ENCODE measurements at regions not wholly inside any gene's neighbourhood (a gene's known extent, or its start where the extent isn't known, plus 50 kb on each side); places are given as distances from the start of the nearest gene placed in this dataset.
"Not testable (repeated sequence)": the region's sequence is repeated elsewhere in the genome, so short reads cannot be mapped to it uniquely, and the experiment has no call there.

DNA sequence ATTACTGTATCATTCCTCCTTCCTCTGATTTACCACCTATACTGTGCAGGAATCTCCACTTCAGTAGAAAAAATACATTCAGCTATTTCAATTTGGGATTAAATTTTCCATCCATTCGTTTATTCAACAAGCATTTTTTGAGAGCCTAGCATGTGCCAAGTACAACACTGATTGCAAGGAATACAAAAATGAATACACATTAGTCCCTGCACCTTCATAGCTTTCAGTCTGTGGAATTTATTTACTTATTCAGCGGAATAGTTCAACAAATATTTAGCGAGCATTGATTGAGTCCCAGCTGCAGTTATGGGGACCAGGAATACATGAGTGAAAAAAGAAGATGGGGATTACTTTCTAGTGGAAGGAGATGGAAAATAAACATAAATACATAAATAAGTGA lies 606.8 kb upstream of the TBL1XR1 start:
- no peak for DNase-seq

DNA sequence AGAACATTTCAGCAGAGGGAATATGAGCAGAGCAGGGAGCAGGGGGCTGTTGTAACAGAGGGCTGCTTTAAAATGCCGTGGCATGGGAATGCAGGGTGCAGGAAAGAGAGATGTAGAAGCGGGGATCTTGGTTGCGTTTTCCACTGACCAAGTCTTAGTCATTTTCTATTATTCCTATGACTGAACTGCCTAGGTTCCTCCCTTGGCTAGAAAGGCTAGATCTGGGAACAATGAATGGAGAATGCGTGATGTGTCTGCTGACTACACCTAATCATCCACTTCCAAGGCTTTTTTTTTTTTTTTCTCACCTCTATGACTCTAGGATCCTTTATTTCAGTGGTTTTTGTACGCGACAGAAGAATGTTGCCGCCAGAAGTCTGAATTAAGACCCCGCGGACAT lies 607.4 kb upstream of the TBL1XR1 start:
- DNase-seq = no peak

DNA sequence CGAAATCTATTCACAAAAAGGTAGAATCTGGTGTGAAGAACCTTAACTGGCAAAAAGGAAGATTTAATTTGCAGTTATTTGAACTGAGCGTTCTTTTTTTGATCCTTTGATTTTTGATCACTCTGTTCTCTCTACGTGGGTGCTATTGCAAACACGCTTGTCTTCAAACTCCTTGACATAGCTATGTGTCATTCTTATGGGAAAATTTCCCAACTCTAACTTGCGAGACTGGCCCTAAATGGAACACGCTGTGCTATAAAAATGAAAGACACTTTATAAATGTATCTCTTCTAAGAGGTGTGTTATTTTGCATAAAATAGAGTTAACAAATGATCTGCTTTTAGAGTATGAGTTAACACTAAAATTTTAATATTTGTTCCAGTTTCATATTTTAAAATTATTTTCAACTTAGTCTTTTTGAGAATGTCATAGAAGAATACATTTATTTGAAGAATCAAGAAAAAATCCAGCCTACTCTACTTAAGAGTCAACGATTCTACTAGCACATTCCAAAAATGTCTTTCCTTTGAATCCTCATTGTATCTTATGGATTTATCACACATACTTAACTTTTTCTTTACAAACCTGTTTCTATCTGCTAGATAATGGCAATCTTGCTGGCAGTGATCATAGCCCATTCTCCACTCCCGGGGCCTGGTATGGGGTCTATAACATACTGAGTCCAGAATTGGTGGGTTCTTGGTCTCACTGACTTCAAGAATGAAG lies 610.0 kb upstream of the TBL1XR1 start:
- no peak for DNase-seq

DNA sequence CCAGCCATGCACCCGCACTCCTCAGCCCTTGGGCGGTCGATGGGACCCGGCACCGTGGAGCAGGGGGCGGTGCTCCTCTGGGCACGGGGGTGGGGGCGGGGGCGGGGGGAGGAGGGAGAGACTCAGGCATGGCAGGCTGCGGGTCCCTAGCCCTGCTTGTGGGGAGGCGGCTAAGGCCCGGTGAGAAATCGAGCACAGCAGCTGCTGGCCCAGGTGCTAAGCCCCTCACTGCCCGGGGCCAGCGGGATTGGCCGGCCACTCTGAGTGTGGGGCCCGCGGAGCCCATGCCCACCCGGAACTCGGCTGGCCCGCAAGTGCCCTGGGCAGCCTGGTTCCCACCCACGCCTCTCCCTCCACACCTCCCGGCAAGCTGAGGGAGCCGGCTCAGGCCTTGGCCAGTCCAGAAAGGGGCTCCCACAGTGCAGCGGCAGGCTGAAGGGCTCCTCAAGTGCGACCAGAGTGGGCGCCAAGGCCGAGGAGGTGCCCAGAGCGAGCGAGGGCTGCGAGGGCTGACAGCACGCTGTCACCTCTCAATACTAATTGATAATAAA lies 611.7 kb upstream of the TBL1XR1 start:
- DNase-seq = not testable (repeated sequence)

DNA sequence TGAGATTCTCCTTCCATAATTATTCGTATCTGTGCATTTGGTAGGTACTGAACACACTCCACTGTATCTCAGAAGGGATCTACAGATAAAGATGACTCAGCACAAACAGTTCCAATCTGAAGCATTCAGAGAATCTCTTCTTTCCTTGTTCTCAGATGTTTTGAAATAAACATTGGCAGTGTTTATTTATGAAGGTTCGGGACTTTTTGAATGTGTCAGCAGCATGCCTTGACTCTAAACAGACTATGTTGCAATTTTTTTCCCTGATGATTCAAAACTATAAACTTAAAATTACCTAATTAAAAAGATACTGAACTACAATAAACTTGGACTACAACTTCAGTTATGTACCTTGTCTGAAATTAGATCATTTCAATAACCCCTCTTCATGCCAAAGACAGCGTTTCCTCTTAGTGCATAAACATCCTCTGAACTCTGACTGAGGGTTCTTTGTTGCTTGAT lies 612.9 kb upstream of the TBL1XR1 start:
- no peak for DNase-seq

DNA sequence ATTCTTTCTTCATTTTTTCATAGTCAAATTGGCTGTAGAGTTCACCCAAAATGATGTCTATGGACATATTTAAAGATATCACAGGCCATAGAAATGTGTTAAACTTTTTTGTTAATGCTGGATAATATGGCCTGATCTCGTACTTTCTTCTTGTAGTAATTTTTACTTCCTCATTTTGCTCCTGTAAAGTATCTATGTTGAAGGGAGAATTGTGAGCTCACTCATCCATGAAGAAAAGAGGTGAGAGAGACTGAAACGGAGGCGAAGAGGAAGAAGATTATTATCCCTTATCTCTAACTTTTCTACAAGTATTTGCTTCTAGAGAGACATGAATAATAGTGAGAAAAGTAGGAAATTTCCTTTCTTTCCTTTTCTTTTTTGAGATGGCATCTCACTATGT lies 613.8 kb upstream of the TBL1XR1 start:
- DNase-seq = no peak

DNA sequence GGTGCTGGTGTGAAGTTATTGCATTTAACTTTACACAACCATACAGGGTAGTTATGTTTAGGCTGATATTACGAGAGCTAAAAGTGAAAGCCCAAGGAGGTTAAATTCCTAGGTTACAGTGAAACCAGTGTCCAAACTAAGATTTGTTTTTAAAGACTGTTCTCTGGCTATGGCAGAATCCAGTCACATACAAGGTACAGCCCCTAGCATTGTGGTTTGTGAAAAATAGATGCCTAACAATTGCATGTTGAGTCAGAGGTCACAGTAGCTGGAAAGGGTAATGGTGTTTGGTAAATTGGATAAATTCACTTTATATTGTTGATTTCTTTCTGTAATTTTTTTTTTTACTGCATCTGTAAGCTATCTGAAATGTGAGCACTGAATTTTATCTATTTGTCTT lies 614.6 kb upstream of the TBL1XR1 start:
- no peak for DNase-seq

DNA sequence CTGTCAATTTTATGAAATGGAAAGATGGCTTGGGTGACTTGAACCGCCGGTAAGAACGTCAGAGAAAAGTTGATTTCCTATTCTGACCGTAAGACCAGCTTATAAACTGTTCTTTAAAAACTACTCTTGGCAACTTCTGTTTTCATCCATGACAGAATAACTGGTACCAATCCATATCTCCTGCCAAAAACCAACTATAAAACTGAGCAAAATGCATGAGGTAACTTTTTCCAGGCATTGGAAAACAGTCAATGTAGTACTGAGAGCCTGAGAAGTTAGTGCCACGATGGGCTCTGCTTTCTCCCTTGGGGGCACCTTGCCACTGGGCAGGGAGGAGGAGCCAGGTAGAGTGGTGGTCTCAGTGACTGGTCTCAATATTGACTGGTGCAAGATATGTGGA lies 615.2 kb upstream of the TBL1XR1 start:
- no peak for DNase-seq

DNA sequence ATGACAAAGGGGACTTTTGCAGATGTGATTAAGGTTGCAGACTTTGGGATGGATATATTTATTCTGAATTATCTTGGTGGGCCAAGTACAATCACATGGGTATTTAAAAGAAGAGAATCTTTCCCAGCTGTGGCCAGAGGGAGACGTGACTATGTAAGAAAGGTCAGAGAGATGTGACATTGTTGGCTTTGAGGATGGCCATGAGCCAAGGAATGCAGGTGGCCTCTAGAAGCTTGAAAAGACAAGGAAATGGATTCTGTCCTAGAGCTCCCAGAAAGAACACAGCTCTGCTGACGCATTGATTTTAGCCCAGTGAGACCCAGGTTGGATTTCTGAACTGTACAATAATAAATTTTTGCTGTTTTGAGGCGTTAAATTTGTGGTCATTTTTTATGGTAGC lies 616.0 kb upstream of the TBL1XR1 start:
- no peak for DNase-seq

DNA sequence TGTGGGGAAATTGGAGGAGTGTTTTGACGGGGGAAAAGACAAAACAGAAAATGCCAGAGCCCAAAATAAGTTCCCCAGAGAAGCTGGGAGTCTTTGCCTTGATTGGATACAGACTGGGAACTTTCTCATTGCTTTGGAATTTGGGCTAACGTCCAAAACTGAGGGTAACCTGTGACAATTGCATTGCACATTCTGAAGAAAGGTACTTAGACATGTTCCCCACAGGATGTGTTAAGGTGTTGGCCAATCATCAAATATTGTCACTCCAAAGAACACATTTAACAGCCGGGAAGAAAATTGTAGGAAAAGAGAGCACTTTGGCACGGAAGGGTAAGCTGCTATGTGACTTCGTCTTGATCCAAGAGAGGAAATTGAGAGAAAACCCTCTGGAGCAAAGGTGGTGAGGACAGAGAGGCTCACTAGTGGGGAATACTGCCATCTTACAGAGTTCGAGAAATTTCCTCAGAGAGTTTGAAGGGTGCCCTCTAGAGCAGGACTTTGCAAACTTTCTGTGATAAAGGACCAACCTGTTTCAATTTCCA lies 619.5 kb upstream of the TBL1XR1 start:
- DNase-seq = no peak

DNA sequence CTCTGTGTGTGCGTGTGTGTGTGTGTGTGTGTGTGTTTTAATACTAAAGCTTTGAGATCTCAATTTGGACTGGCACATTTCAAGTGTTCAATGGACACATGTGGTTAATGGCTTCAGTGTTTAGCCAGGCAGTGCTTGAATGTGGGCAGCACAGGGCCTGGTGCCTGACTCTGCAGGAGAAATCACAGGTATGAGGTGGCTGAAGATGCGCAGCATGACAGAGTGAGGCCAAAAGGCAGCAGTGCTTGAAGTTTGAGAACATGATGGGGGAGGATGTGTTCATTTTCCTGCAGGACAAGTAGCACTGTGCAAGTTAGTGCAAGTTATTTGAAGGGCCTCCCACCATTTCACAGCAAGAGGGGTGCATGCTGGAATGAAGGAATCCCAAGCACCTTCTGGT lies 620.5 kb upstream of the TBL1XR1 start:
- no peak for DNase-seq

DNA sequence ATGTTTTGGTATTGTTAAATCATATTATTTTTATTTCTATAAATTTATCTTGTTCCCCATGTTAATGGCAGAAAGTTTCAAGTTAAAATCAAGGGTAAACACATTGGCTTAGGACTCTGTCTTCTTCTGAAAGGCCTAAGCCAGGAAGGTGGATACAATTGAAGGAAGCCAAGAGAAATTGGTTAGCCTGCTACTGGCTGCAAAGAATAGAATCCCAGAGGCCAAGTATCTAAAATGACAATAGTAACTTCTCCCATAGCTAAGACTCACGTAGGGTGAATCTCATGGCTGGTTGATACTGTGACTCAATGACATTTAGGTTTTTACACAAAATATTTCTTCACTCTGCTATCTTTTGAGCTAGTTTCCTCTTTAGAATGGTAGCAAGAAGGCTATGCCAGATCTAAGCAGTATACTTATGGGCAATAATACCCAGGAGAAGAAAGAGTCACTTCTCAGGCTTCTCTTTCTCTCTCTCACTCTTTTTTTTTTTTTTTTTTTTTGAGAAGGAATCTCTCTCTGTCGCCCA lies 621.5 kb upstream of the TBL1XR1 start:
- DNase-seq = no peak

DNA sequence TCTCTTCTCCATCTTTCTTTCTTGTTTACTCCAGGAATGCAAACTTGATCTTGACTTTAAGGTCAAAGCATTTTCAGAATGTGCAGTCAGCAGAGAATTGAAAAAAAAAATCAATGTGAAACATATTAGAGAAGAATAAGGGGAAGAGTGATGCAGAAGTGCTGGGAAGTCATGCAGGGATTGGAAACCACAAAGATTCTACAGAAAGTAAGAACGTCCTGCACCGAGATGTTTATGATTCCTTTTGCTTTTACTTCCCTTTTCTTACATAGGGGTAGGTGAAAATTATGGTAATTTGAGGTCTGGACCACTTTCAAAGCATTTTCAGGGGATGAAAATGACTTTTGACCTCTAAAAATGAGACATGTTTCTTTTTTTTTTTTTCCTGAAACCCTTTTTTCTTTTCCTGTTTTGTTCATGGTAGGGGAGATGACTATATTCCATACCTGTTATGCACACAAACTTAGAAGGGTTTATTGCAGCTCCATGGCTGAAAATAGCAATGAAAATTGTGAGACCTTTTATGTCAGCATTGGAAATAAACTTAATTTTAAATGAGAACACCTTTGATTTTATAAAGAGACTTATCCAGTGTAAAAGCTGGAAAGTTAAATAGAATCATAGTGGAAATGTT lies 623.5 kb upstream of the TBL1XR1 start:
- no peak for DNase-seq

DNA sequence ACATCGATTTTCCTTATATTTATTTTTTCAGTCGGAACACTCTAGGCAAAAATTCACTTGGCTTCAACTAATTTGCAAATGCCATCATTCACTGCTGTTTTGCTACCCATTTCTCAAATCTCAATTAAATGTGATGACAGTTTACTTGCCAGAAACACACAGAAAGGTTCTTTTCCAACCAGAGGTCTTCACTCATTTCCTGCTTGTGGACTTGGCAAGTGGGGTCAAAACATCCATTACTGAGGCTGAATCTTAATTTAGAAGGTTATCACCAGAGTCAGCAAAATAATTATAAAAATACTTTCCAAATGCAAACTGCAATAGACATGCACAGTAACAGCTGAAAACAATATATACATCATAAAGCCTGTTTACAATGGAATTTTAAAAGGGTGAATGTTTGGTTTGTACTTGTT lies 625.4 kb upstream of the TBL1XR1 start:
- DNase-seq = no peak

DNA sequence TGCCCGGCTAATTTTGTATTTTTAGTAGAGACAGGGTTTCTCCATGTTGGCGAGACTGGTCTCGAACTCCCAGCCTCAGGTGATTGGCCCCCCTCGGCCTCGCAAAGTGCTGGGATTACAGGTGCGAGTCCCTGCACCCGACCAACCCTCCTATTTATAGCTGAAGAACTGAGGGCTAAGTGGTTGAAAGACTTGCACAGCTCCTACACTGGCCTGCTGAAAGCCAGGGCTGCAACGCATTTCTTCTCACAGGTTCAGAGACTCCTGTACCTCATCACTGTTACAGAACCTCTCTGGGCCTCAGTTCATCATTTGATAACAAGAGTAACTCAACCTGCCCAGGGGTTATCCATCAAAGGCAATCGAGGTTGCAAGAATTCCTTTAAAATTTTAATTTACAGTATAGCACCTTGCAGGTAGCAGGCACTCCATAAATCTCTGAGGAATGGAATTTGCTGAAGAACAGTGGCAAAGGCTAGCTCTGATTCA lies 626.5 kb upstream of the TBL1XR1 start:
- no peak for DNase-seq

DNA sequence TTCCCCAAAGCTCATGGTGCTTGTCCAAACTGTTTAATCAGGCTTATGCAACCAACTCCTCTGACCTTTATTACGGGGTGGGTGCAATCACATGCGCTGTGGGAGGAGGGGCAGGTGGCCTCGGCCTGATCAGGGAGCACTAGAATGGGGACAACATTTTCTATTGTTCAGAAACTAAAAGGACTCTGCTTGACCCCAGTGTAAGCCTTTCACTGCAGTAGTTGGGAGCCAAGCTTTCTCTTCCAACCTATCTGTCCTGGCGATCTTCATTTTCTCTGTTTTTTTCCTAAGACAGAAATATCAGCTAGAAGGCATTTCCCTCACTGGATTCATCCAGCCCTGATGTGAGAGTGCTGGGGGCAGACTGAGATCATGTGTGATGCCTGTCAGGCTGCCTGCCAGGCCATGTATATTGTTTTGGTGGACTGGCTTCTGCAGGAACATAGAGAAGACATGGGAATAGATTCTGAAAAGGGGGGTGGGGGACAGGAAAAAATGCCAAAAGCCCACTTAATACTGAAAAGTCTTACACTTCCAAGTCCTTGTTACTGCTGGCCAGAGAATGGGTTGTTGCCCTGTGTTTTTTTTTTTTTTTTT lies 627.0 kb upstream of the TBL1XR1 start:
- no peak for DNase-seq

DNA sequence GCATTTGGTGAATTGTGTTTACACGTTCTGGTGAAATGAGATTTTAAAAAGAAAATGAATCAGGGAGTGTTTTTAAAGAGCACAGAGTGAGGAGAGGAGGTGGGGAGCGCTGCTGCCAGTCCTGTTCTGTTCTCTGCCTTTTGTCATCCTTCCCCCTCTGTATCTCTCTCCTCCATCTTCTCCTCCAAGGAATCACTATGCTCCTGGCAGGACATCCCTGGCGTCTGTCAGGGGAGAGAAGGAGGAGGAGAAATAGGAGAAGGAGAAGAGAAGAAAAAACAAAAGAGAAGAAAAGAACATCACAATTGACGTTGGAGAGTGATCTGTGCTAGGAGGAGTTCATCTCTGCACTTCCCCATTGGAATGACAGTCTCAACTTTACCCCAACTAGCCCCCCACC lies 627.6 kb upstream of the TBL1XR1 start:
- no peak for DNase-seq

DNA sequence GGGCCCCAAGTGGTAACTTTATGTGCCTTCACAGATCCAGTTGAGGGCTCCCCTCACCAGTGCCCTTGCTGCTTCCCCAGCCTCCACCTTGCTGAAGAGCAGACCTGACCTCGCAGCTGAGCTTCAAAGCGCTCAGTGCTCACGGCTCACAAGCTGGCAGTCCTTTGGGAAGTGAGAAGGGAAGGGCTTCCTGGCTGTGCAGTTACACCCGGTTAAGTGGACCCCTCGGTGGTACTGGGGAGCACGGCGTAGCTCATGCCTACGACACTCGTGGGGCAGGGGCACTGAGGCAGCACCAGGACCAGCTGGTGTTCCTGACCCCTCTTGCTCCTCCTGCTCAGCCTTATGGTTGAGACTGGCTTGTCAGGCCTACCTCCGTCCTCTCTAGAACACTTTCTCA lies 629.0 kb upstream of the TBL1XR1 start:
- no peak for DNase-seq

DNA sequence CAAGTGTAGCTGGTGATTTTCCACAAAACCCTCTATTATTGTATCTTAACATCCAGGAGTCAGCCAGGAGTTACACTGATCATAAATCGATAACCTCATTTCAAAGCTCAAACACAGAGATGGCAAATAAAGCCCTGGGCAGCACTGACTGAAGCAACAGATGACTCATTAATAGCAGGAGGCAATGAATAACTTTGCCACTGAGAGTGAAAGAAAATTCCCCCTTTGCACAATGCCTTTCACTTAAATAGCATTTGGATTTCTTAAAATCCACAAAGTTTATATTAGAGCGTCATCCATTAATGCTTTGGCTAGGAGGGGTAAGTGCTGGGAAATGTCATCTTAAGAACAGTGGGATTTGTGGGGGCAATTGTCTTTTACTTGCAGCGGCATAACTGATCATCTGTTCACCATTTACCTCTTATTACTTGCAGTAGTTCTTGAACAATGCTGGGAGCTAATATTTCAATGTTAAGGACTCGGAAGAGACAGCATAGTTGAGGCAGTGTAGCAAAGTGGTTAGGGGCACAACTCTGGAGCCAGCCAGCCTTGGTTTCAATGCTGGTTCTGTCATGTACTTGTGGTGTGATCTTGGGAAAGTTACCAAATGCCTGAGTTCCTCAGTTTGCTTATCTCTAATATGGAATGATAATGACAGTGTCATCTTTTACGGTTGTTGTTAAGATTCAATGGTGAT lies 630.4 kb upstream of the TBL1XR1 start:
- DNase-seq = no peak

DNA sequence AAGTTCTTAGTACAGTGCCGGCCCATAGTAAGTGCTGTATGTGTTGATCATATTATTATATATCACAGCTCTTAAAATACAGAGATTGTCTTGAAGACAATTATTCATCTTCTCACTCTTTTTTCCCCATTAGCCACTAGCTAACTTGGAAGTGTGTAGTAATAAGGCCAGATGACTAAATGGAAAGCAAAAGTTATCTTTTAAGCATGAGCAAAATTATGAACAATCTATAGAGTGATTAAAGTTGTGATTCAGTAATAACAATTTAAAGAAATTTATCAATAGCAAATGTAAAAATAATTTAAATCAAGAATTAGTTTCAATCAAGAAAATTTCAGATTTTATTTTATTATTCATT lies 630.9 kb upstream of the TBL1XR1 start:
- DNase-seq = no peak

DNA sequence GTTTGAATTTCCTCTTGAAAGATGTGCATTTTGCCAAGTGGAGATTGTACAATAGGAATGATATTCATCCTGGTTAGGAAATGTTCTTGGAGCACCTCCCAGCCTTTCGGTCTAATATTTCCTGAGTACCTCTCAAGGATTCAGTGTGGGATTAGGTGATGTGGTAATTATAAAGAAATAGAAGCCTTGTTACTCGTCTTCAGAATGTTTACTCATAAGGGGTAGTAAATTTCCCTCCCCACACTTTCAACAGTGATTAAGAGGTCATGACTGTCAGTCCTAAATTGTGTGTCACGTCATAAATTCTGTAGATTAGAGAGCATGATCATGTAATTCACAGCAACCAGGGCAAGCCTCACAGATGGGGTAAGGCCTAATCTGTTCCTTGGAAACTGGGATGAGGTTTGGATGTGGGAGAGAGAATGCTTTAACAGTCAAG lies 633.1 kb upstream of the TBL1XR1 start:
- no peak for DNase-seq

DNA sequence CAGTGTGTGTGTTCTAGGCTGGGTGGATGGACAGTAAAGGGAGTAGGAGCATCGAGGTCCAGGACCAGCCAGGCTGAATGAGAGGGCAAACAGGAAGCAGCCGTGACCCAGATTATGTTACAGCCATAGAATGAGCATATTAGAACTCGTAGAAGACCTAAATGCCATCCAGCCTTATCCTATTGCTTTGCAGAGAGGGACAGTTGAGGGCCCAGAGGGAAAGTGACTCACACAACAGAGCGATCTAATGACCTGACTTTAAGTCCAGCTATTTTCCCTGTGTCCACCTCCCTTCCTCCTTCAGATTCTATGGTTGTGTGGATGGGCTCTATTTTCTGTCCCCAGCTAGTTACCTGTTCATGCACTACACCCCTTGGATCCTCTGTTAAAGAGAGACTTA lies 634.1 kb upstream of the TBL1XR1 start:
- DNase-seq = no peak

DNA sequence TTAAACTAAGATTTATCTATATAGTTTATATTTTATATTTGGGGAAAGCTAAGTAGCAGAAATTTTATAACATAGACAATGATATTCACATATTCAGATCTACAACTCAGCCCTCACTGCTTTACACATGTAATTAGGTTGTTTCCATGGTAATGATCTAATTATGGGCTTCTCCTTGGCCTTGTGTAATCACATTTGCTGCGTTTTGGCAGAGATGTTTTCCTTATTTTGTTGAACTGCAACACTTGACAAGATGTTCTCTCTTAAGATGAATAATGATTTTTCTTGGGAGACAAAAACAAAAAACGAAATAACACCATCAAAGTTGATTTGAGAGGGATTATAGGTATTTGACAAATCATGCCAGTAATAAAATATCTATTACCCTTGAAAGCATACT lies 635.6 kb upstream of the TBL1XR1 start:
- DNase-seq = peak; percentile 96

All from COR-L47 (cell line).